Glomerular visceral epithelial cell (primary cell): ENCODE measurements at regions not wholly inside any gene's neighbourhood (a gene's known extent, or its start where the extent isn't known, plus 50 kb on each side); places are given as distances from the start of the nearest gene placed in this dataset.

Experiments used
- DNase-seq: peaks from one replicate; pipeline ENCODE4 v3.0.0-alpha.2; 2016; ENCODE audit errors: extremely low spot score

- no peak for DNase-seq
These were observed 94.4 kb upstream of the PRDM1 start for GRCh38 chr6:105991561-105992314.

DNA sequence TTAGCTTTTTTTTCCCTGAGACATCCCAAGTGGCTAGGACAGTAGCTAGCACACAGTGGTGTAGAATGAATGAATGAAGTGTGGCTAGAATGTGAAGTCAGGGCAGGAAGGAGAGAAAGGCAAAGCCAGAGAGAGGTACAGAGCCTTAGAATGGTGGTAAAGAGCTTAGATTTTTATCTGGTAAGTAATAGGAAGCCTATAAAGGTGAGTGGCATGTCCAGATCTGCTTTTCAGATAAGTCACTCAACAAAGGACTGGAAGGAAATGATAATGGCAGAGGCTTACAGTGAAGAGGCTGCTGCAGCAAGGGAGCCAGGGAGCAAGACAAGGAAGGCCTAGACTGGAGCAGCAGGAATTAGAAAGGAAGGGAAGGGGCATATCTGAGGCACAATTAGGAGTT lies 96.0 kb upstream of the PRDM1 start:
- DNase-seq: no peak

- DNase-seq: no peak
These were observed 97.1 kb upstream of the PRDM1 start for GRCh38 chr6:105988812-105989577.

DNA sequence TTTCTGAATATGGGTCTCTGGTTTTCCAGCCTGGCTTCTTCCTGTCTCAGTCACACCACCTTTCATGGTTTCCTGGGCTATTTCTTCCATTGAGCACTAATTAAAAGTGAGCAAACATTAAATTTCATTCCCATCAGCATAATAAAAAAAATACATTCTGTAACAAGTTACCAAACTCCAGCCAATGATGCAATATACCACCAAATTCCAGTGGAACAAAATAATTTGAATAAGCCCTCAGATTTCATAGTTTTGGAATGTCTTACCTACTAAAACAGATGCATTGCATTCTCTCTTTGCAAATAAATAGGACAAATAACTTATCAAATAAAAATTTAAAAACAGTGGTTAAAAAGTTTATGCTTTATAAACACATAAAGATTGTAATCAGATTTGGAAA lies 97.8 kb upstream of the PRDM1 start:
- no peak for DNase-seq

- DNase-seq: no peak
These were observed 98.6 kb upstream of the PRDM1 start for GRCh38 chr6:105987516-105987915.

- DNase-seq: no peak
These were observed 99.1 kb upstream of the PRDM1 start for GRCh38 chr6:105986998-105987397.

- DNase-seq: no peak
These were observed 100.1 kb upstream of the PRDM1 start for GRCh38 chr6:105985816-105986632.

- no peak for DNase-seq
These were observed 100.9 kb upstream of the PRDM1 start for GRCh38 chr6:105985098-105985815.

GRCh38 chr6:105983763-105984162 lies 102.4 kb upstream of the PRDM1 start:
- DNase-seq: no peak

- DNase-seq: no peak
These were observed 103.2 kb upstream of the PRDM1 start for GRCh38 chr6:105982761-105983540.

DNA sequence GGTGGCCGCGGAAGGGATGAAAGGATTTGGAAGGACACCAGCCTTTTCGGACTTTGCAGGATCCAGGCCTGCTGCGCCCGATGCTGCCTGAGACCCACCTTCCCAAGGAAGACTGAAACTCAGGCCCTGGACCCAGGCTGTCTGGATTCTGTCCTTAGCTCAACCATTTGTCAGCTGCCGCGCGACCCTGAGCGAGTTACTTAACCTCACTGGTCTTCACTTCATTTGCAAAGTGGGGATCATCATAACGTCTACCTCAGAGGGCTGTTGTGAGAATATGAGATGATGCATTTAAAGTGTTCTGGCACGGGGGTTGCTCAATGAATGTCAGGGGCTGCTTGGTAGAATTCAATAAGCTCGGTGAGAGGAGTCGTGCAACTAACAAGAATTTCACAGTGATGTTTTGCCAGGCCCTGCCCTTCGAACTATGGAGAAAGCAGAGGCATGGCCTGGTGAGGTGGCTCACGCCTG lies 104.2 kb upstream of the PRDM1 start:
- no peak for DNase-seq

DNA sequence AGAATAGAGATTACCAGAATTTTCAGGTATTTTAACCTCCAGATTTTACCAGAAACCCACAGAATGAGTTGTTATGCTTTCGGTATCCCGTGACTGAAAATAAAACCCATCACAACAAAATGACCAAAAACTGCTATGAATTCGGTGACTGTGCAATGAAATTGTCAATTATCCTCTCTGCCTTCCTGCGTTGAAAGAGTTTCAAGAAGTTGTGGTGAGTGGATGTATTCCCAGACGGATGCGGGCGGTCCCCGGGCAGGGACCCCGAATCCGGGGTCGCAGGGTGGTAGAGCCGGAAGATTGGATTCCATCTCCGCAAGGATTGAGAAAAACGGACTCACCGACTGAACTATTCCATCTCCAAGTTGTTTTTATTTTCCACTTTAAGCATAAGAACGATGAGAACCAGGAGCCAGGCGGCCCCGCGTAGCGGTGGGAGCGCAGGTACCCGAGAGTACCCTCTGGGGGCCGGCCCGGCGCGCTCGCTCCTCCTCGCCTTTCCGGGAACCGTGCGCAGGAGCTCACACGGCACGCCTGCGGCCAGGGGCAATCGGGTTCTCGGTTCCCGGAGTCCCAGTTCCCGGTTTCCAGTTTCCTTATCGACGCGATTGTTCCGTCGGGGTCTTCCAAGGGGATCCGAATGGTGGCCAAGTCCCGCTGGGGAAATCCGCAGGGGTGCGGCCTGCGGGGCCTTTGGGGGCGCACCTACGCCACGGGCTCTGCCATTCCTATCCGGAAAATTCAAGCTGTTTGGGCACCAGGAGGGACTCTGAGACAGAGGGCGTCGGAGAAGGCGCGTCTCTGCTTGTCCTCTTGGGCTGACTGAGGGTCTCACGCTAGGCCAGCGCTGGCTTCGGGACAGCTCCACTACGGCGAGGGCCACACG lies 104.9 kb upstream of the PRDM1 start:
- no peak for DNase-seq

- no peak for DNase-seq
These were observed 107.2 kb upstream of the PRDM1 start for GRCh38 chr6:105978974-105979373.

- DNase-seq: no peak
These were observed 108.1 kb upstream of the PRDM1 start for GRCh38 chr6:105977934-105978504.

GRCh38 chr6:105974986-105975385 lies 111.2 kb upstream of the PRDM1 start:
- DNase-seq: no peak

DNA sequence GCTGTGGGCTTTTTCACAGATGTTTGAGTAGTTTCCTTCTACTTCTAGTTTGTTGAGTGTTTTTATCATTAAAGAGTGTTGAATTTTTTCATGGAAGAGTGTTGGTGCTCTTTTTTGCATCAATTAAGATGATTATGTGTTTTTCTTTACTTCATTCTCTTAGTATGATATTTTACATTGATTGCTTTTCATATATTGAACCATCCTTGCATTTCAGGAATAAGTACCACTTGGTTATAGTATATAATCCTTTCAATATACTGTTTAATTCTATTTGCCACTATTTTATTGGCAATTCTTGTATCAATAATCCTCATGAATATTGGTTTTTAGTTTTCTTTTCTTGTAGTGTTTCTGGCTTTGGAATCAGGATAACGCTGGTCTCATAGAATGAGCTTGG lies 113.7 kb upstream of the PRDM1 start:
- no peak for DNase-seq

DNA sequence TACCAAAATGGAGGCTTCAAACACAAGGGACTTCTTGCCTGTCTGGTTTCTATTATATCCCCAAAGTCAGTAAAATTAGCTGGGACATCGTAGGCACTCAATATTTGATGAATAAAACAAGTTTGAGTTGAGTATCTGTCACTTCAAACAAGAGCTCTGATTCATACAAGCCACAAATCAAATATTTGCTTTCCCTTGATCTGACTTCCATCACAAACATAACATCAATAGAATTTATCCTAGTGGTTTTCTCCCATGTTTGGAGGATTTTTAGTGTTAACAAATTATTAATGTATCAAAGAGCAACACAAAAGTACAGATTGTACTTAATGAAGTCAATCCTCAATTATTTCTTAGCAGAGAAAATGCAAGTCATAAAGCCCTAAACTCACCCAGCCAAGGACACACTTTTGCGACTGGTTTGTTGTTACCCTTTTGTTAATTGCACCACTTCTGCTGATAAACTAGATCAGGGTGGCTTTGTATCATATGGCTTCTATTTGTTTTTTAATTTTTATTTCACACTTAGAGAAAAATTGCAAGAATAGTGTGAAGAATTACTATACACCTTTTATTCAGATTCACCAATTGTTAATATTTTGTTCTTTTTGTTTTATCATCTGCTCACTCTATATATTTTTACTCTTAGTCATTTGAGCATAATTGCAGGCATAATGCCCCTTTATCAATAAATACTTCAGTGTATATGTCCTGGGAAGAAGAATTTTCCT lies 117.4 kb upstream of the PRDM1 start:
- no peak for DNase-seq

DNA sequence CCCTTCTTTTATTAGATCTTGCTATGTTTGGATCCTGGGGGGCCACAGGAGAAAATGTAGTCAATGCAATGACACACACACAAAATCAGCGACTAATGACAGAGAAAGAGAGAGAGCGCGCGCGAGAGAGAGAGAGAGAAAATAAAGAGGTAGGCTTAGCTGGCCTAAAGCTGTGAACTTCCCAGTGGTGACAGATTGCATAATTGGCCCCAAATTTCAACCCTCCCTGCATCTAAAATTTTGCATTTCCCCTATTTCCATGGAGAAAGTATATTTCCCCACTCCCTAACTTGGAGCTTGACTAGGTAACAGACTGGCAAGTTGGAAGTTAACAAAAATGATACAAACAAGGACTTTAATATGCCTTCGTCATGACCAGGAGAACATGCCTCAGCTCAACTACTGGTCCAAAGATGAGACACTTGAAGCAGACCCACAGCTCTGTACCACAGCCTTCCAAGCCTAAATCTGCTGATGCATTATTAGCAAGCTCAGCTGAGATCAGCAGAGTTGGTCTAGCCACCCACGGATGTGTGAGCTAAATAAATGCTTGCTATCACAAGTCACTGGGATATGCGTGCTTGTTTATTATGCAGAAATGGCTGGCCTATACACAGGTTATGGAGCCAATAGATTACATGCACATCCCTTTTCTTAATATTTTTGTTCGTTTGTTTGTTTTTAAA lies 118.1 kb upstream of the PRDM1 start:
- DNase-seq: no peak
